Right lobe of liver (tissue), 4 donors: ENCODE measurements at regions not wholly inside any gene's neighbourhood (a gene's known extent, or its start where the extent isn't known, plus 50 kb on each side); places are given as distances from the start of the nearest gene placed in this dataset.

ENCODE experiments used
- POLR2A ChIP-seq: fragments of 450-650 bp; IDR thresholded peaks from one replicate; pipeline ENCODE4 v1.6.1; 2017; ENCODE audit warnings: antibody characterized with exemption, mild to moderate bottlenecking
- TF ChIP-seq, protein P1 (sequence below), 4 donors: fragments of 200-600 bp in 3 of 4; fragments of 450-650 bp in 1 of 4; IDR thresholded peaks; one replicate each; pipeline versions ENCODE4 v1.5.1 to v1.8.0; 2016 to 2022; ENCODE audit warnings: antibody characterized with exemption in 4 of 4, mild to moderate bottlenecking in 2 of 4
- donor health status: DM: no; HTN: no; CAD: no.
- donor health status: DM: no; HTN: no; CAD: no.
- donor health status: DM: no; HTN: yes; CAD: no.

DNA sequence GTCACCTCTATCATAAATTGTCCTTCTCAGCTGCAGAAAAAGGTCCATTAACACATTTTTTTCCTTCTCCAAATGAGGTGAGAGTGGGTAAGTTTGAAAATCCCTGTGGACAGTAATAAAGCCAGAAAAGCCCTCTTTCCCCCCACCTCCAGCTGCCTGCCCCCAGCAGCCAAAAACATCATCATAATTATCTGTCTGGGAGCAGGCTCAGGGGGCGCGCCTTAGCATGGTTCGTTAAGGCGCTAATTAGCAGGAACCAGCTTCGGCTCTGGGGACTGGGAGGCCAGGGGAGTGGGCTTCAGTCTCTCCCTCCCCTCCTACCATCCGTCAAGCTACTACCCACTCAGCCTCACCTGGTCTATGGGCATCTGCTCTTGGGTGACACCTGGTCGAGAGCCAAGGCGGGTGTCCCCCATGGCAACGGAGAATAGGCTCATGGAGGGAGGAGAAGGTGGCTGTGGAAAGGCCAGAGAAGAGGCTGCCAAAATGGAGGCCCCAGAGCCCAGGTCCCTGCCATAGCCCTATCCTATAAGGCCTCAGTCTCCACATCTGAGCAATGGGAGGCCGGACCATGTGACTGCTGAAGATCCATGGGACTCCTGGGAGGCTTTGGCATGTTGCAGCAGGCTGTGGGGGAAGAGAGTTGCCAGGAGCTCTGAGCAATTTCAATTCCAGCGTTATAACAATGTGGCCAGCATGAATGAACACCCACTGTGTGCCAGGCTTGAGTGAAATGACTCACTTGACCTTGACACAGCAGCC is 140.1 kb upstream of the LINGO1 start:
- TF ChIP-seq, protein P1, sequence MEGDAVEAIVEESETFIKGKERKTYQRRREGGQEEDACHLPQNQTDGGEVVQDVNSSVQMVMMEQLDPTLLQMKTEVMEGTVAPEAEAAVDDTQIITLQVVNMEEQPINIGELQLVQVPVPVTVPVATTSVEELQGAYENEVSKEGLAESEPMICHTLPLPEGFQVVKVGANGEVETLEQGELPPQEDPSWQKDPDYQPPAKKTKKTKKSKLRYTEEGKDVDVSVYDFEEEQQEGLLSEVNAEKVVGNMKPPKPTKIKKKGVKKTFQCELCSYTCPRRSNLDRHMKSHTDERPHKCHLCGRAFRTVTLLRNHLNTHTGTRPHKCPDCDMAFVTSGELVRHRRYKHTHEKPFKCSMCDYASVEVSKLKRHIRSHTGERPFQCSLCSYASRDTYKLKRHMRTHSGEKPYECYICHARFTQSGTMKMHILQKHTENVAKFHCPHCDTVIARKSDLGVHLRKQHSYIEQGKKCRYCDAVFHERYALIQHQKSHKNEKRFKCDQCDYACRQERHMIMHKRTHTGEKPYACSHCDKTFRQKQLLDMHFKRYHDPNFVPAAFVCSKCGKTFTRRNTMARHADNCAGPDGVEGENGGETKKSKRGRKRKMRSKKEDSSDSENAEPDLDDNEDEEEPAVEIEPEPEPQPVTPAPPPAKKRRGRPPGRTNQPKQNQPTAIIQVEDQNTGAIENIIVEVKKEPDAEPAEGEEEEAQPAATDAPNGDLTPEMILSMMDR (IDR thresholded peaks at IDR 0.05) = no peak
- no peak for TF ChIP-seq POLR2A
